Loucy (cell line): ENCODE measurements at regions not wholly inside any gene's neighbourhood (a gene's known extent, or its start where the extent isn't known, plus 50 kb on each side); places are given as distances from the start of the nearest gene placed in this dataset.

Source experiments
- H2AFZ ChIP-seq: fragments of 200-600 bp; sonication (generic); 2 replicates; pipeline ENCODE4 v1.6.0; 2016; ENCODE audit warnings: antibody characterized with exemption, mild to moderate bottlenecking, low read length, moderate library complexity
- H3F3A ChIP-seq: fragments of 200-600 bp; 2 replicates; pipeline ENCODE4 v1.6.0; 2016; ENCODE audit warnings: antibody characterized with exemption, low read depth, mild to moderate bottlenecking
- H3K27me3 ChIP-seq: fragments of 200-600 bp; sonication (generic); 2 replicates; pipeline ENCODE4 v1.6.1; 2014; ENCODE audit warnings: low read length, mild to moderate bottlenecking; ENCODE audit not compliant: insufficient read depth, poor library complexity, severe bottlenecking
- H3K36me3 ChIP-seq: fragments of 200-600 bp; sonication (generic); 2 replicates; pipeline ENCODE4 v1.6.1; 2016; ENCODE audit warnings: low read length; ENCODE audit not compliant: insufficient read depth
- H3K4me1 ChIP-seq: fragments of 200-600 bp; sonication (generic); 2 replicates; pipeline ENCODE4 v1.5.1; 2014; ENCODE audit warnings: low read length, mild to moderate bottlenecking; ENCODE audit not compliant: insufficient read depth, poor library complexity, severe bottlenecking
- H3K4me2 ChIP-seq: fragments of 200-600 bp; sonication (generic); 2 replicates; pipeline ENCODE4 v1.6.0; 2014; ENCODE audit warnings: antibody characterized with exemption, low read length, low read depth, mild to moderate bottlenecking; ENCODE audit not compliant: poor library complexity, severe bottlenecking
- H3K4me3 ChIP-seq: fragments of 200-600 bp; sonication (generic); 2 replicates; pipeline ENCODE4 v1.5.1; 2014; ENCODE audit warnings: low read length, mild to moderate bottlenecking, mixed read lengths; ENCODE audit not compliant: poor library complexity, severe bottlenecking
- H3K79me2 ChIP-seq: fragments of 200-600 bp; sonication (generic); 2 replicates; pipeline ENCODE4 v1.6.1; 2014; ENCODE audit warnings: low read length; ENCODE audit not compliant: insufficient read depth
- H3K9ac ChIP-seq: fragments of 200-600 bp; sonication (generic); 2 replicates; pipeline ENCODE4 v1.6.0; 2014; ENCODE audit warnings: mild to moderate bottlenecking, low read depth, low read length, moderate library complexity; ENCODE audit not compliant: poor library complexity, severe bottlenecking
- H3K9me2 ChIP-seq: fragments of 200-600 bp; sonication (generic); replicated peaks from 2 replicates; pipeline ENCODE4 v1.6.1; 2016; ENCODE audit warnings: low read depth, low read length, mixed read lengths
- H3K9me3 ChIP-seq: fragments of 200-600 bp; sonication (generic); 2 replicates; pipeline ENCODE4 v1.6.1; 2014; ENCODE audit warnings: mild to moderate bottlenecking, antibody characterized with exemption, low read length, low read depth; ENCODE audit not compliant: insufficient read depth
- H4K20me1 ChIP-seq: fragments of 200-600 bp; sonication (generic); 2 replicates; pipeline ENCODE4 v1.6.0; 2014; ENCODE audit warnings: antibody characterized with exemption, low read length, mild to moderate bottlenecking; ENCODE audit not compliant: insufficient read depth, poor library complexity, severe bottlenecking
- EZH2phosphoT487 ChIP-seq: fragments of 200-600 bp; IDR thresholded peaks from 2 replicates; pipeline ENCODE4 v1.6.1; 2018; ENCODE audit warnings: antibody characterized with exemption, mild to moderate bottlenecking, moderate library complexity, borderline replicate concordance
- TF ChIP-seq, protein P1 (sequence below): fragments of 200-600 bp; sonication (generic); conservative IDR thresholded peaks from 2 replicates; pipeline ENCODE4 v1.5.1; 2014; ENCODE audit warnings: mild to moderate bottlenecking, antibody characterized with exemption, low read length

DNA sequence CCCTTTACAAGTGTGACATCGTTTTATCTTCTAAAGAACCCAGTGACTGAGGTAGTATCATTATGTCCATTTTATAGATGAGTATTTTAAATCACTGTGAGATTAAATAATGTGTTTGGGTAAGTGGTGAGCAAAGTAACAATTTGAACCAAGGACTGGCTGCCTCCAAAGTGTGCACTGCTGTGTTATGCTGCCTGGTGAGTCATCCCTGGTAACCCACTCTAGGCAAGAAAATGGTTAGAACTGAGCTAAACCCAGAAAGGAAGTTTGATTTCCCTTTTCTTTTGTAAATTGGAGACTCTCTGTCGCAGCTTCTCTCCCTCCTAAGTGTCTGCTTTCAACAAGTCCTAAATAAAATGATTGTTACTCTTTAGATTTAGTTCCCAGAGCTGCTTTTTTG is 342.8 kb upstream of the KAZN start:
- Histone ChIP-seq H3K4me1 (no peaks in the 10 kb centered on the region), H3K9ac (no peak overlapping the region), H3K79me2 (no peaks in the 10 kb centered on the region), H3K4me3 (no peak overlapping the region), H3K27me3 (no peaks in the 10 kb centered on the region), H2AFZ (no peak overlapping the region), H4K20me1 (no peaks in the 10 kb centered on the region), H3K9me2 (no peaks in the 10 kb centered on the region), H3K9me3 (no peaks in the 10 kb centered on the region), H3F3A (no peaks in the 10 kb centered on the region), H3K36me3 (no peaks in the 10 kb centered on the region), H3K4me2 (no peak overlapping the region)
- TF ChIP-seq, protein P1, sequence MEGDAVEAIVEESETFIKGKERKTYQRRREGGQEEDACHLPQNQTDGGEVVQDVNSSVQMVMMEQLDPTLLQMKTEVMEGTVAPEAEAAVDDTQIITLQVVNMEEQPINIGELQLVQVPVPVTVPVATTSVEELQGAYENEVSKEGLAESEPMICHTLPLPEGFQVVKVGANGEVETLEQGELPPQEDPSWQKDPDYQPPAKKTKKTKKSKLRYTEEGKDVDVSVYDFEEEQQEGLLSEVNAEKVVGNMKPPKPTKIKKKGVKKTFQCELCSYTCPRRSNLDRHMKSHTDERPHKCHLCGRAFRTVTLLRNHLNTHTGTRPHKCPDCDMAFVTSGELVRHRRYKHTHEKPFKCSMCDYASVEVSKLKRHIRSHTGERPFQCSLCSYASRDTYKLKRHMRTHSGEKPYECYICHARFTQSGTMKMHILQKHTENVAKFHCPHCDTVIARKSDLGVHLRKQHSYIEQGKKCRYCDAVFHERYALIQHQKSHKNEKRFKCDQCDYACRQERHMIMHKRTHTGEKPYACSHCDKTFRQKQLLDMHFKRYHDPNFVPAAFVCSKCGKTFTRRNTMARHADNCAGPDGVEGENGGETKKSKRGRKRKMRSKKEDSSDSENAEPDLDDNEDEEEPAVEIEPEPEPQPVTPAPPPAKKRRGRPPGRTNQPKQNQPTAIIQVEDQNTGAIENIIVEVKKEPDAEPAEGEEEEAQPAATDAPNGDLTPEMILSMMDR: no peak
- TF ChIP-seq EZH2phosphoT487: no peak

DNA sequence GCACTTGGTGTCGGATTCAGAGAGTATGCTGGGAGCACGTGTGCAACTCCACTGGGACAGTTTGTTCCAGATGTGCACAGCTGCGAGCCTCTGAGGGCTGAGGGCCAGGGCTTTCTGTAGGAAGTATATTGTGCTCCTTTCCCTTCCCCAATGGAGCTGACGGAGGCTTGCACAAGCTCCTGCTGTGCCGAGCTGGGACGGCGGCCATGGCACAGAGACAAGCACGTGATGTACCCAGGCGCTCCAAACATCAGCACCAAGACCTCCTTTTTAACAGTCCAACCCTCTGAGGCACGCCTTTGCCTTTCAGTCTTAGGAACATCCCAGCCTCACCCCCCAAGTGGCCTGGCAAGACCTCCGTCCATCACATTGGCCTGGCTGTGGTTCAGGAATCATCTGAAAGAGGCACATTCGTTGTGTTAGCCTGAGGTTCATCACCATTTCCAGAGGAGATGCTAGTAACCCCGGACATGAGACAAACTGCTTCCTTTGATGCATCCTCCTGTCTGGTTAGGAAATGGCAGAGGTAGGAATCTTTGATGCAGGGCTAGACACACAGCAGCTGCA is 339.2 kb upstream of the KAZN start:
- H3K4me2 ChIP-seq: no peak overlapping the region
- no peaks in the 10 kb centered on the region for H3K9me2 ChIP-seq
- no peak for TF ChIP-seq EZH2phosphoT487
- TF ChIP-seq, protein P1: no peak
- no peaks in the 10 kb centered on the region for H3K36me3 ChIP-seq
- no peaks in the 10 kb centered on the region for H3K9me3 ChIP-seq
- no peak overlapping the region for H3K9ac ChIP-seq
- no peak overlapping the region for H2AFZ ChIP-seq
- no peaks in the 10 kb centered on the region for H3K27me3 ChIP-seq
- no peaks in the 10 kb centered on the region for H3K79me2 ChIP-seq
- no peaks in the 10 kb centered on the region for H4K20me1 ChIP-seq
- H3K4me1 ChIP-seq: no peaks in the 10 kb centered on the region
- no peaks in the 10 kb centered on the region for H3F3A ChIP-seq
- H3K4me3 ChIP-seq: no peak overlapping the region

DNA sequence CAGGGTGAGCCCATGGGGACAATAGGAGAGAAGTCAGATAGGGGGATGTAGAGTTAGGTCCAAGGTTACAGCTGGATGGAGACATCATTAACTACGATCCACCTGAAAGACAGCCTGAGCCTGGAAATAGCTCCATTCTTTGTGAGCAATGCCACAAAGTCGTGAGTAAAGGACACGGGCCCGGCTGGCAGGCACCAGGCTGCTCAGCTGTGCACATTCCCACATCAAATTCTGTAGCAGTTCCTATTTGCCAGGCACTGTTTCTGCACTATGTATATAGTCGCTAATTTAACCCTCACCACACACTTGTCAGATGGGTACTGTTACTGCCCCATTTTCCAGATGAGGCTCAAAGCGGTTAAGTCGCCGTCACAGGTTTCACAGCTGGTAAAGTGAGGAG is 338.0 kb upstream of the KAZN start:
- Histone ChIP-seq H3K9ac (no peak overlapping the region), H3K27me3 (no peaks in the 10 kb centered on the region), H3K4me1 (no peaks in the 10 kb centered on the region), H3K79me2 (no peaks in the 10 kb centered on the region), H3K9me3 (no peaks in the 10 kb centered on the region), H3K36me3 (no peaks in the 10 kb centered on the region), H3F3A (no peaks in the 10 kb centered on the region), H3K9me2 (no peaks in the 10 kb centered on the region), H2AFZ (no peak overlapping the region), H4K20me1 (no peaks in the 10 kb centered on the region), H3K4me2 (no peak overlapping the region), H3K4me3 (no peak overlapping the region)
- TF ChIP-seq EZH2phosphoT487: no peak
- TF ChIP-seq, protein P1: no peak
